Lower leg skin (tissue), 3 donors: ENCODE measurements at regions not wholly inside any gene's neighbourhood (a gene's known extent, or its start where the extent isn't known, plus 50 kb on each side); places are given as distances from the start of the nearest gene placed in this dataset.

Experiments used
- CTCF ChIP-seq, 3 donors: fragments of 450-650 bp; IDR thresholded peaks; one replicate each; pipeline ENCODE4 v1.5.1; 2016; ENCODE audit warnings: antibody characterized with exemption in 3 of 3, mild to moderate bottlenecking in 3 of 3, moderate library complexity in 2 of 3
- POLR2A ChIP-seq, 2 donors: fragments of 450-650 bp; IDR thresholded peaks; one replicate each; pipeline ENCODE4 v1.6.1; 2016 to 2017; ENCODE audit warnings: antibody characterized with exemption in 2 of 2, mild to moderate bottlenecking in 1 of 2, moderate library complexity in 1 of 2

- no peak for TF ChIP-seq CTCF (IDR thresholded peaks at IDR 0.05)
- TF ChIP-seq POLR2A (IDR thresholded peaks at IDR 0.05) = no peak
Measured at GRCh38 chr2:208653383-208653782, 246.8 kb downstream of the PTH2R start.
